NT2/D1 (cell line): ENCODE measurements at regions not wholly inside any gene's neighbourhood (a gene's known extent, or its start where the extent isn't known, plus 50 kb on each side); places are given as distances from the start of the nearest gene placed in this dataset.

ENCODE experiments used
- SUZ12 ChIP-seq: IDR thresholded peaks from 2 replicates; pipeline ENCODE4 v1.6.1; 2011; ENCODE audit not compliant: insufficient read length, insufficient read depth; ENCODE audit errors: extremely low read depth
- YY1 ChIP-seq: IDR thresholded peaks from 2 replicates; pipeline ENCODE4 v1.6.1; 2011; ENCODE audit not compliant: insufficient read length, insufficient read depth
- ZNF274 ChIP-seq: IDR thresholded peaks from 2 replicates; pipeline ENCODE4 v1.6.1; 2011; ENCODE audit warnings: mild to moderate bottlenecking, low read depth, low read length

- TF ChIP-seq YY1 = no peak
- no peak for TF ChIP-seq SUZ12
- TF ChIP-seq ZNF274 = no peak
These were observed 802.3 kb downstream of the LIG4 start for GRCh38 chr13:107413005-107413404.
